Endothelial cell of umbilical vein (primary cell): ENCODE measurements at regions not wholly inside any gene's neighbourhood (a gene's known extent, or its start where the extent isn't known, plus 50 kb on each side); places are given as distances from the start of the nearest gene placed in this dataset.

Source experiments
- BruUV-seq: library from RNA; stranded (reverse); fragments of 400-500 nt; replicated peaks from 2 replicates; lab custom pipeline; 2021; lab: Mats Ljungman, UMichigan
- CTCF ChIA-PET: fragments of 300-600, 350-600 bp; sonication (Branson Sonifier 250); formaldehyde crosslinking; loops from one replicate; lab custom pipeline; 2021; ENCODE audit warnings: antibody characterized with exemption, inconsistent platforms; lab: Charles Lee
- POLR2A ChIA-PET: fragments of 300-600, 350-600 bp; sonication (Branson Sonifier 250); formaldehyde crosslinking; loops from one replicate; lab custom pipeline; 2021; ENCODE audit warnings: antibody characterized with exemption, inconsistent platforms; lab: Charles Lee
- DNase-seq: peaks from one replicate; pipeline ENCODE4 v3.0.0-alpha.2; 2011; ENCODE audit warnings: low read depth, low spot score
- FAIRE-seq: peaks from 2 replicates; lab custom pipeline; 2011; peaks lifted over from hg19 to GRCh38; lab: Jason Lieb, UNC
- H2AFZ ChIP-seq: 2 replicates; pipeline ENCODE4 v1.6.0; 2012; ENCODE audit warnings: low read depth, low read length, control low read depth, inconsistent platforms
- H3K27ac ChIP-seq: 2 replicates; pipeline ENCODE4 v1.5.1; 2011; ENCODE audit warnings: low read depth, mild to moderate bottlenecking, control low read depth, low read length, moderate library complexity; ENCODE audit not compliant: insufficient read depth
- H3K27me3 ChIP-seq, 2 experiments: 2 replicates each; pipeline versions ENCODE4 v1.6.0 to v1.6.1; 2011; ENCODE audit warnings: low read length in 2 of 2, mixed read lengths in 1 of 2; ENCODE audit not compliant: control insufficient read depth in 2 of 2, insufficient read depth in 2 of 2
- H3K36me3 ChIP-seq, 2 experiments: 2 replicates in 1 of 2; 3 replicates in 1 of 2; pipeline ENCODE4 v1.5.1; 2011; ENCODE audit warnings: low read length in 2 of 2, mild to moderate bottlenecking in 1 of 2, moderate library complexity in 1 of 2; ENCODE audit not compliant: control insufficient read depth in 2 of 2, insufficient read depth in 2 of 2; ENCODE audit errors: extremely low read depth in 1 of 2
- H3K4me1 ChIP-seq: 3 replicates; pipeline ENCODE4 v1.5.1; 2011; ENCODE audit warnings: mild to moderate bottlenecking, low read length; ENCODE audit not compliant: control insufficient read depth, insufficient read depth; ENCODE audit errors: extremely low read depth
- H3K4me2 ChIP-seq: 2 replicates; pipeline ENCODE4 v1.6.1; 2011; ENCODE audit warnings: low read length, control low read depth, mixed read lengths; ENCODE audit not compliant: insufficient read depth
- H3K4me3 ChIP-seq, 3 experiments: fragments of 200-600 bp in 1 of 3; sonication (generic), shearing (Covaris generic) in 1 of 3; replicated peaks in 1 of 3; 2 replicates each; pipeline ENCODE4 v1.5.1; 2011 to 2016; ENCODE audit warnings: control low read depth in 3 of 3, low read length in 3 of 3, mild to moderate bottlenecking in 2 of 3, inconsistent platforms in 1 of 3, low read depth in 1 of 3, moderate library complexity in 1 of 3; ENCODE audit not compliant: insufficient read depth in 1 of 3
- H3K79me2 ChIP-seq: 2 replicates; pipeline ENCODE4 v1.6.0; 2012; ENCODE audit warnings: low read length, inconsistent platforms; ENCODE audit not compliant: control insufficient read depth, insufficient read depth
- H3K9ac ChIP-seq: replicated peaks from 2 replicates; pipeline ENCODE3; 2011; ENCODE audit warnings: low read length, control low read depth; ENCODE audit not compliant: insufficient read depth; ENCODE audit errors: extremely low read depth
- H3K9me1 ChIP-seq: replicated peaks from 3 replicates; pipeline ENCODE4 v1.6.0; 2011; ENCODE audit warnings: mild to moderate bottlenecking, low read length; ENCODE audit not compliant: control insufficient read depth, insufficient read depth; ENCODE audit errors: extremely low read depth
- H3K9me3 ChIP-seq: replicated peaks from 2 replicates; pipeline ENCODE4 v1.5.1; 2012; ENCODE audit warnings: low read length, inconsistent platforms; ENCODE audit not compliant: control insufficient read depth, insufficient read depth
- H4K20me1 ChIP-seq: replicated peaks from 2 replicates; pipeline ENCODE3; 2011; ENCODE audit warnings: mild to moderate bottlenecking, low read length; ENCODE audit not compliant: control insufficient read depth, insufficient read depth; ENCODE audit errors: extremely low read depth
- EZH2 ChIP-seq: IDR thresholded peaks from 2 replicates; pipeline ENCODE4 v1.6.1; 2012; ENCODE audit warnings: borderline replicate concordance, low read depth, mild to moderate bottlenecking, moderate library complexity, low read length, inconsistent platforms; ENCODE audit not compliant: severe bottlenecking
- FOS ChIP-seq: IDR thresholded peaks from 2 replicates; pipeline ENCODE4 v1.6.1; 2011; ENCODE audit warnings: mild to moderate bottlenecking, low read length, moderate library complexity, borderline replicate concordance; ENCODE audit not compliant: insufficient read depth
- GATA2 ChIP-seq: IDR thresholded peaks from 2 replicates; pipeline ENCODE4 v1.7.0; 2011; ENCODE audit warnings: low read depth, mild to moderate bottlenecking, moderate library complexity, mixed read lengths, low read length; ENCODE audit not compliant: insufficient read length, insufficient read depth
- POLR2AphosphoS5 ChIP-seq: IDR thresholded peaks from 2 replicates; pipeline ENCODE4 v1.6.1; 2012; ENCODE audit warnings: low read depth, mild to moderate bottlenecking, control low read depth, low read length, moderate library complexity; ENCODE audit not compliant: insufficient read depth
- dilution Hi-C: fragments of 300-500 bp; cut with MboI; formaldehyde crosslinking; loops from one replicate; pipeline ENCODE4 v1.15.0; 2019; ENCODE audit warnings: low sequenced_read_pairs; ENCODE audit not compliant: extremely low pct_ligation_motif_present
- intact Hi-C: fragments of 100-400 bp; cut with micrococcal nuclease; formaldehyde crosslinking; loops from one replicate; pipeline ENCODE4 v1.10.0; 2022
- TF ChIP-seq, protein P1 (sequence below): IDR thresholded peaks from 2 replicates; pipeline ENCODE4 v1.6.1; 2011; ENCODE audit not compliant: insufficient read depth, insufficient read length
- TF ChIP-seq, protein P2 (sequence below), 2 donors: IDR thresholded peaks; 1 replicate in 1 of 2; 2 replicates in 1 of 2; pipeline ENCODE4 v1.5.1; 2011; ENCODE audit warnings: low read length in 2 of 2, mild to moderate bottlenecking in 2 of 2, moderate library complexity in 2 of 2, control low read depth in 1 of 2, inconsistent platforms in 1 of 2, low read depth in 1 of 2; ENCODE audit not compliant: insufficient read depth in 1 of 2; ENCODE audit errors: extremely low read depth in 1 of 2

DNA sequence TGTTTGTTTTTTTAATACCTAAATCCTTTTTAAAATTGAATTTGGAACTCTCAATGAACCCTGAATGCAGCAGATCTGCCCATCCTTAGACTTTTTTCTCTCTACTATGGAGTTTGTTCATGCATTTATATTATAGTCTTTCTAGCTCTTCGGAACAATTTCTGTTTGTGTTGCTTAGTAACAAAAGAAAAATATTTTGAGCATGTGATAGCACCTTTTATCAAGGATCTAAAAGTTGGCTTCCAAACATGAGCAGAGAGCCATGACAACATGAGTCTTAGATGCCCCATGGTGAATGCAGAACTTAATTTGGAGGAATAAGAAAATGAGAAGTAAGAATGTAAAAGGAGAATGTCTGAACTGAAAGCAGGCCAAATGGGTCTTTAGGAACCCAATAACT is 133.7 kb downstream of the EDN1 start:
- no peaks in the 10 kb centered on the region for H4K20me1 ChIP-seq
- DNase-seq (no peak), FAIRE-seq (no peak)
- no peaks in the 10 kb centered on the region for H3K27me3 ChIP-seq
- ChIA-PET POLR2A (no interaction called here), CTCF (interaction anchor here (1.4 to 2.2 kb wide), 2 partner anchors 10 to 15 kb away, joined by 5 to 8 read pairs; no protein-coding TSS in a partner anchor)
- H3K4me2 ChIP-seq = no peak overlapping the region
- no peaks in the 10 kb centered on the region for H3K9me1 ChIP-seq
- H3K27ac ChIP-seq = no peak overlapping the region
- intact Hi-C loops = no loop called here
- H3K9me3 ChIP-seq = no peaks in the 10 kb centered on the region
- H3K9ac ChIP-seq = no peak overlapping the region
- dilution Hi-C loops = no loop called here
- no peaks in the 10 kb centered on the region for H3K79me2 ChIP-seq
- BruUV-seq = no TSS peak
- H2AFZ ChIP-seq = no peak overlapping the region
- no peaks in the 10 kb centered on the region for H3K4me1 ChIP-seq
- no peak overlapping the region for H3K4me3 ChIP-seq
- TF ChIP-seq, protein P1, sequence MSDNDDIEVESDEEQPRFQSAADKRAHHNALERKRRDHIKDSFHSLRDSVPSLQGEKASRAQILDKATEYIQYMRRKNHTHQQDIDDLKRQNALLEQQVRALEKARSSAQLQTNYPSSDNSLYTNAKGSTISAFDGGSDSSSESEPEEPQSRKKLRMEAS = no peak
- TF ChIP-seq FOS (no peak), EZH2 (no peak), POLR2AphosphoS5 (no peak)
- TF ChIP-seq, protein P2, sequence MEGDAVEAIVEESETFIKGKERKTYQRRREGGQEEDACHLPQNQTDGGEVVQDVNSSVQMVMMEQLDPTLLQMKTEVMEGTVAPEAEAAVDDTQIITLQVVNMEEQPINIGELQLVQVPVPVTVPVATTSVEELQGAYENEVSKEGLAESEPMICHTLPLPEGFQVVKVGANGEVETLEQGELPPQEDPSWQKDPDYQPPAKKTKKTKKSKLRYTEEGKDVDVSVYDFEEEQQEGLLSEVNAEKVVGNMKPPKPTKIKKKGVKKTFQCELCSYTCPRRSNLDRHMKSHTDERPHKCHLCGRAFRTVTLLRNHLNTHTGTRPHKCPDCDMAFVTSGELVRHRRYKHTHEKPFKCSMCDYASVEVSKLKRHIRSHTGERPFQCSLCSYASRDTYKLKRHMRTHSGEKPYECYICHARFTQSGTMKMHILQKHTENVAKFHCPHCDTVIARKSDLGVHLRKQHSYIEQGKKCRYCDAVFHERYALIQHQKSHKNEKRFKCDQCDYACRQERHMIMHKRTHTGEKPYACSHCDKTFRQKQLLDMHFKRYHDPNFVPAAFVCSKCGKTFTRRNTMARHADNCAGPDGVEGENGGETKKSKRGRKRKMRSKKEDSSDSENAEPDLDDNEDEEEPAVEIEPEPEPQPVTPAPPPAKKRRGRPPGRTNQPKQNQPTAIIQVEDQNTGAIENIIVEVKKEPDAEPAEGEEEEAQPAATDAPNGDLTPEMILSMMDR (IDR thresholded peaks at IDR 0.05; ENCODE audit: extremely low read depth in 1 of 2, insufficient read depth in 1 of 2, low read depth in 1 of 2, low read length in 2 of 2) = no peak
- no peaks in the 10 kb centered on the region for H3K36me3 ChIP-seq

DNA sequence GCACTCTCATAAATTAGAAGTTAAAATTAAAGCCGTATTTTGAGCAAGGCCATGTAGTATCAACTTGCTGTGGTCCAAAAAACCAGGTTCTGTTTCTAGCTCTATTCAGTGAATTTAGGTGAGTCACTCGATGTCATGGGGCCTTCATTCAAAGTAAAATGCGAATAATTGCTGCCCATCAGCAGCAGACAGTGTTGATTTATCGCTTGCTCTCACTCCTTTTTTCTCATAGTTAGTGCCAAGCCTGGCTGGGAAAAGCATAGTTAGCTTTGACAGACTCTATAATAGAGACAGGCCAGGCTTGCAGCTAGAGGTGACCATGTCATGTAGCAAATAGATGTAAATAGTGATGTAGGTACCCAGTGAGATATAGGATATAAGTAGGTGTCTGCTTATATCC is 136.0 kb downstream of the EDN1 start:
- Histone ChIP-seq H3K27ac (no peak overlapping the region), H4K20me1 (no peaks in the 10 kb centered on the region), H3K4me1 (no peaks in the 10 kb centered on the region), H3K79me2 (no peaks in the 10 kb centered on the region), H3K9me3 (no peaks in the 10 kb centered on the region), H3K36me3 (no peaks in the 10 kb centered on the region), H3K9me1 (no peaks in the 10 kb centered on the region), H3K4me2 (no peak overlapping the region), H3K4me3 (no peak overlapping the region), H2AFZ (no peak overlapping the region), H3K9ac (no peak overlapping the region), H3K27me3 (no peaks in the 10 kb centered on the region)
- TF ChIP-seq, protein P1 = no peak
- no peak for TF ChIP-seq GATA2
- POLR2A ChIA-PET = no interaction called here
- FAIRE-seq (no peak), DNase-seq (no peak)
- intact Hi-C loops = no loop called here
- dilution Hi-C loops = no loop called here
- CTCF ChIA-PET = no interaction called here
- no TSS peak for BruUV-seq
